ENCODE measurements at regions not wholly inside any gene's neighbourhood (a gene's known extent, or its start where the extent isn't known, plus 50 kb on each side); places are given as distances from the start of the nearest gene placed in this dataset.

DNA sequence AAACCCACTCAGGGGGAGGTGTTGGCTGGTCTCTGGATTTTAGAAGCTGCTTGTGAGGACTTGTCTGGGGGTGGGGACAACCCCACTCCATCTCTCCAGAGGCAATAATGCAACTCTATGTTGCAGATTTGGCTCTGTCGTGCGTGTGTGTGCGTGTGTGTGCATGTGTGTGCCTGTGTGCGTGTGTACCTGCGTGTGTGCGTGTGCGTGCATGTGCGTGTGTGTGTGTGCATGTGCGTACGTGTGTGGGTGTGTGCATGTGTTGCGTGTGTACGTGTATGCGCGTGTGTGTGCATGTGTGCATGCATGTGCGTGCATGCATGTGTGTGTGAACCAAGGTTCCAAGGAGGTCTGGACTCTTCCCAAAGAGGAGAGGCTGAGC lies 120.4 kb upstream of the LHX1 start:
- H3K4me1 ChIP-seq (ENCODE audit: insufficient read depth, low read length), result peaks cover 16% of the 10 kb centered on the region
- no peak overlapping the region for H3K9ac ChIP-seq (ENCODE audit: low read depth, low read length)
- no peaks in the 10 kb centered on the region for H3K9me3 ChIP-seq (ENCODE audit: control insufficient read depth, insufficient read depth, low read length)
- no peaks in the 10 kb centered on the region for H3K36me3 ChIP-seq (ENCODE audit: insufficient read depth, low read length)

DNA sequence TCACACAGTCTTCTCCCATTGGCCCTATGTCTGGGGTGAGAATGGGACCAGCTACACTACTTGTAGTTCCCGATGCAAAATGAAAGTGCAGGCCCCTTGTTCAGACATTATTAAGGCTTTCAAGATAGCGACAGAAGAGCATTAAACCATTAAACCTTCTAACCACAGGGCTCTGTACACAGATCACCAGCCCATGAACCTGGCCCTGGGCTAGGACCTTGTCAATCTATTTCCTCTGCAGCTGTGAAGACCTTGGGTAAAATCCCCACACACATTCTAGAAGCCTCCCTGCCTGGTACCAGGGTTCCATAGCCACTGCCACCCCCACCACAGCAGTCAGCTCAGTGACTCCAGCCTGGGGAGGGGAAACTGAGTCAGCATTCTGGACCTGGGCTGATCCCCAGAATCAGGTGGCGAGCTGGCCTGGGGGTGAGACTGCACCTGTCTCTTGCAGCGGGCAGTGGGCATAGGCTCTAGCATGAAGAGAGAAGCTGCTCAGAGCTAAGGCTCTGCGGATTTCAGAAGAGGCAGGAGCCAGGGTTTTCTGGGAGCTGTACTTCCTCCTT lies 119.7 kb upstream of the LHX1 start:
- Histone ChIP-seq H3K4me1 (ENCODE audit: insufficient read depth, low read length) (peaks cover 13% of the 10 kb centered on the region), H3K36me3 (ENCODE audit: insufficient read depth, low read length) (no peaks in the 10 kb centered on the region), H3K9ac (ENCODE audit: low read depth, low read length) (no peak overlapping the region), H3K9me3 (ENCODE audit: control insufficient read depth, insufficient read depth, low read length) (no peaks in the 10 kb centered on the region)

- no peaks in the 10 kb centered on the region for H3K36me3 ChIP-seq (ENCODE audit: insufficient read depth, low read length)
- no peak overlapping the region for H3K9ac ChIP-seq (ENCODE audit: low read depth, low read length)
- H3K4me1 ChIP-seq (ENCODE audit: insufficient read depth, low read length), result peaks cover 10% of the 10 kb centered on the region
- no peaks in the 10 kb centered on the region for H3K9me3 ChIP-seq (ENCODE audit: control insufficient read depth, insufficient read depth, low read length)
Observed at GRCh38 chr17:36818134-36818825, 119.0 kb upstream of the LHX1 start.

DNA sequence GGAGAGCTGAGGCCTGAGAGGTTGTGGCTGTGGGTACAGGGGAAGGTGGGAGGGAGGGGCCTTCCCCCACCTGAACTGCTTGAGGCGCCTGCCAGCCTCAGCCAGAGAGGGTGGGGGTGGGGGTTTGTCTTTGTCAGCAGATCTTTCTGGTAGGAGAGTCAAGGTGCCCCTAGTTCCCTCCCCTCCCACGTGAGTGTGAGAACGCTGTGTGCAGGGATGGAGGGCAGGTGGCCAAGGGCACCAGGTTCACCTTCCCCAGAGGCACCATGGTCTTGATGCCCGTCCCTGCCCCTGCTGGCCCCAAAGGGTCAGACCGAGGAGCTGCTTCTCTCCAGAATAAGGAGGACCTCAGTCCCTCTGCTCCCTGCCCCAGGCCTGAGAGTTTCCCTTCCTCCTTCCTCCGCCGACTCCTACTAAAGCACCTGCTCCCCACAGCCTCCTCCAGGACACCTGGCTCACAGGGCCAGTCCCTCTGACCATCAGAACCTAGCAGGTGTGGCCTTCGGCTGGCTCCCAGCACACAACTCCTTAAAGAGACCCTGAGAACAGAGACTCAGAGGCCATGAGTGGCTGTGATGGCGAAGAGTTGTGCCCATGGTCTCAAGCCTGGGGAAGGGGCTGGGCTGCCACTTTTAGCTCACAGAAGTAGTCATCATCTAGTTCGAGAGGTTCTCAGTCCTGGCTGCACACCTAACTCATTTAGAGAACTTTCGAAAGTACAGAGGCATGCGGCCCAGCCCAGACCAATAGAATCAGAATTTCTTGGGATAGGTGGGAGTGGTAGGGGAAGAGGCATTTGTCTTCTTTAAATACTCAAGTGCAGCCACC lies 113.2 kb upstream of the LHX1 start:
- H3K9ac ChIP-seq (ENCODE audit: low read depth, low read length), result no peak overlapping the region
- H3K36me3 ChIP-seq (ENCODE audit: insufficient read depth, low read length), result no peaks in the 10 kb centered on the region

GRCh38 chr17:36824678-36825101 lies 112.6 kb upstream of the LHX1 start:
- no peak overlapping the region for H3K9ac ChIP-seq (ENCODE audit: low read depth, low read length)
- H3K4me1 ChIP-seq (ENCODE audit: insufficient read depth, low read length), result 0 out of 2 replicates have a peak, but pooled peaks cover 7% of the 10 kb centered on the region
- no peaks in the 10 kb centered on the region for H3K36me3 ChIP-seq (ENCODE audit: insufficient read depth, low read length)
- no peaks in the 10 kb centered on the region for H3K9me3 ChIP-seq (ENCODE audit: control insufficient read depth, insufficient read depth, low read length)

More for the DNA sequence above, 113.2 kb upstream of the LHX1 start:
- Histone ChIP-seq H3K4me1 (ENCODE audit: insufficient read depth, low read length) (0 out of 2 replicates have a peak, but pooled peaks cover 7% of the 10 kb centered on the region), H3K9me3 (ENCODE audit: control insufficient read depth, insufficient read depth, low read length) (no peaks in the 10 kb centered on the region)

- no peaks in the 10 kb centered on the region for H3K9me3 ChIP-seq (ENCODE audit: control insufficient read depth, insufficient read depth, low read length)
- 0 out of 2 replicates have a peak, but pooled peaks cover 7% of the 10 kb centered on the region for H3K4me1 ChIP-seq (ENCODE audit: insufficient read depth, low read length)
- H3K9ac ChIP-seq (ENCODE audit: low read depth, low read length), result no peak overlapping the region
- H3K36me3 ChIP-seq (ENCODE audit: insufficient read depth, low read length), result no peaks in the 10 kb centered on the region
Observed at GRCh38 chr17:36825113-36825512, 112.2 kb upstream of the LHX1 start.

DNA sequence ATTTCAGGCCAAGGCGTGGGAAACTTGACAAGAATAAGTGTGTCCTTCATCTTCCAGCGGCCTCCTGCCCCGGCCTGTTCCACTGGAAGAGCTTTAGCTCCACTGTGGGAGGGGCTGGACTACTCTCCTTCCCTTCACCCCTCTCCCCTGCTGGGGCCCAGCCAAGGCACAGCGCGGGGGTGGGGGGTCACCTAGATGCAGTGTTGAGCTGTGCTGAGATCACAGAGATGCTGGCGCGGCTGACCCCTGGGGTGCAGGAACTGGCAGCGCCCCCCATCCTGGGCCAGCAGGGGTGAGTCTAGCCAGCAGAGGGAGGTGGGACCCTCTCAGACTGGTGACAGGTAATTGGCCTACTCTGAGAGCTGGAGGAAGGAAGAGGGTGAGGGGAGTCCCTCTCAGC lies 111.8 kb upstream of the LHX1 start:
- Histone ChIP-seq H3K9me3 (ENCODE audit: control insufficient read depth, insufficient read depth, low read length) (no peaks in the 10 kb centered on the region), H3K9ac (ENCODE audit: low read depth, low read length) (no peak overlapping the region), H3K36me3 (ENCODE audit: insufficient read depth, low read length) (no peaks in the 10 kb centered on the region), H3K4me1 (ENCODE audit: insufficient read depth, low read length) (0 out of 2 replicates have a peak, but pooled peaks cover 7% of the 10 kb centered on the region)

DNA sequence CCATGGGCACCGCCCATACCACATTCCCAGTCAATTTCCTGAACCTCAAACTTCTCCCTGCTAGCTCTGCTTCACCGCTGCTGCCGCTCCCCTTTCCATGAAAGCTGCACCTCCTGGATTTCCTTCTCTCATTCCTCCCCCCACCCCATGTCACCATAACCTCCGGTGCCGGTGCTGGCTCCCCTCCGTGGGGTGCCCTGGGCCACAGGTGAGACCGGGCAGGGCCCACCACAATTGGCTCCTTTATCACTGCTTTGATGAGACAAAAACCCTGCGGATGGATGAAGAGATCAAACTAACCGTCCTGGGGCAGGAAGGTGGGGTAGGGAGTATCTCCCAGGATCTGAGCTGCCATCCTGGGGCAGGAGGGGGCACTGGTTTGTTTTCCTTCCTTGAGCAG lies 111.3 kb upstream of the LHX1 start:
- no peaks in the 10 kb centered on the region for H3K9me3 ChIP-seq (ENCODE audit: control insufficient read depth, insufficient read depth, low read length)
- 0 out of 2 replicates have a peak, but pooled peaks cover 7% of the 10 kb centered on the region for H3K4me1 ChIP-seq (ENCODE audit: insufficient read depth, low read length)
- H3K9ac ChIP-seq (ENCODE audit: low read depth, low read length), result no peak overlapping the region
- H3K36me3 ChIP-seq (ENCODE audit: insufficient read depth, low read length), result no peaks in the 10 kb centered on the region

- Histone ChIP-seq H3K4me1 (ENCODE audit: insufficient read depth, low read length) (0 out of 2 replicates have a peak, but pooled peaks cover 7% of the 10 kb centered on the region), H3K9me3 (ENCODE audit: control insufficient read depth, insufficient read depth, low read length) (no peaks in the 10 kb centered on the region), H3K9ac (ENCODE audit: low read depth, low read length) (no peak overlapping the region; the same call in 1 of the 2 replicates), H3K36me3 (ENCODE audit: insufficient read depth, low read length) (no peaks in the 10 kb centered on the region)
Observed at GRCh38 chr17:36827081-36827480, 110.2 kb upstream of the LHX1 start.

DNA sequence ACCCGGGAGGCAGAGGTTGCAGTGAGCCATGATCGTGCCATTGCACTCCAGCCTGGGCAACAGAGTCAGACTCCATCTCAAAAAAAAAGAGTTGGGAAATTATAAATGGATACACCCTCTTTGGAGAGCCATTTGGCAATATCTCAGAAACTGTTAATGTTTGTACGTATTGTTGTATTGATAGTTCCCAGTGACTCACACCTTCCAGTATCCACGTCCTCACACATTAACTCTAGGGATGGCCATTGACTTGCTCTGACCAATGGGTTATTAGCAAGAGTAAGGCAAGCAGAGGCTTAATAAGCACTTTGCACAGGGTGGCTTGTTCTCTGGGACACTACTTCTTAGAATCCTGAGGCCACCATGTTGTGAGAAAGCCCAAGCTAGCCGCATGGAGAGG lies 107.6 kb upstream of the LHX1 start:
- Histone ChIP-seq H3K9me3 (ENCODE audit: control insufficient read depth, insufficient read depth, low read length) (no peaks in the 10 kb centered on the region), H3K9ac (ENCODE audit: low read depth, low read length) (no peak overlapping the region), H3K36me3 (ENCODE audit: insufficient read depth, low read length) (no peaks in the 10 kb centered on the region), H3K4me1 (ENCODE audit: insufficient read depth, low read length) (0 out of 2 replicates have a peak, but pooled peaks cover 7% of the 10 kb centered on the region)

DNA sequence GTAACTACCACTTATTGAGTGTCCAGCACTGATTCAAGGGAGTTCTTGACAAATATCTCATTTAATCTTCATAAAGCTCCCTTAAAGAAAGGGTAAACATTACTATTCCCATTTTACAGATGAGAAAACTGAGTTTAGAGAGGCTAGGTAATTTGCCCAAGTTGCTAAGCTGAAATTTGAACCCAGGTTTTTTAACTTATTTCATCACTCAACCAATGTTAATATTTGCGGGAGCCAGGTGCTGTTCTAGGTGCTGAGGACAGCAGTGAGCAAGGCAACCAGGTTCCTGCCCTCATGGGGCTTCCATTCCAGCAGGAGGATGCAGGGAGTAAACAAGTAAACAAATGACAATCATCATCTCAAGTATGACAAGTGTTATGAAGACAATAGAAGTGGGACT lies 104.0 kb upstream of the LHX1 start:
- Histone ChIP-seq H3K36me3 (ENCODE audit: insufficient read depth, low read length) (no peaks in the 10 kb centered on the region), H3K9ac (ENCODE audit: low read depth, low read length) (no peak overlapping the region), H3K4me1 (ENCODE audit: insufficient read depth, low read length) (peaks cover 6% of the 10 kb centered on the region; the same call in 1 of the 2 replicates), H3K9me3 (ENCODE audit: control insufficient read depth, insufficient read depth, low read length) (no peaks in the 10 kb centered on the region)

DNA sequence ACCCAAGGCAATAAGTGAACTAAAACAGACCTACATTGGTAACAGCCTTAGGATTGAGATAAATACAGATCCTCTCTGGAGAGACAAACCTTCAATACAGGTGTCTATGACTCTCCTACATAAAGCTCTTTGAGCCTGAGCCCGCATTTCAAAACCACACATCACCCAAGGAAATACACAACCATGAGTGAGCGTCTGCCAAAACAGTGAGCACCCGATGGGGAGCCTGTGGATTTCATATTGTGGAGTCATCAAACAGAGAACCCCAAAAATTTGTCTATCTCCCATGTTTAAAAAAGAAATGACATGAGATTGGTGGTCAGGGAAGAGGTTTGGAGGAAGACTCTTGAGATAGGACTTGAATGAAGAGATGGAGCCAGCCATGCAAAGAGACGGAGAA lies 102.2 kb upstream of the LHX1 start:
- Histone ChIP-seq H3K9me3 (ENCODE audit: control insufficient read depth, insufficient read depth, low read length) (no peaks in the 10 kb centered on the region), H3K9ac (ENCODE audit: low read depth, low read length) (no peak overlapping the region), H3K36me3 (ENCODE audit: insufficient read depth, low read length) (no peaks in the 10 kb centered on the region), H3K4me1 (ENCODE audit: insufficient read depth, low read length) (peaks cover 6% of the 10 kb centered on the region; the same call in 1 of the 2 replicates)

DNA sequence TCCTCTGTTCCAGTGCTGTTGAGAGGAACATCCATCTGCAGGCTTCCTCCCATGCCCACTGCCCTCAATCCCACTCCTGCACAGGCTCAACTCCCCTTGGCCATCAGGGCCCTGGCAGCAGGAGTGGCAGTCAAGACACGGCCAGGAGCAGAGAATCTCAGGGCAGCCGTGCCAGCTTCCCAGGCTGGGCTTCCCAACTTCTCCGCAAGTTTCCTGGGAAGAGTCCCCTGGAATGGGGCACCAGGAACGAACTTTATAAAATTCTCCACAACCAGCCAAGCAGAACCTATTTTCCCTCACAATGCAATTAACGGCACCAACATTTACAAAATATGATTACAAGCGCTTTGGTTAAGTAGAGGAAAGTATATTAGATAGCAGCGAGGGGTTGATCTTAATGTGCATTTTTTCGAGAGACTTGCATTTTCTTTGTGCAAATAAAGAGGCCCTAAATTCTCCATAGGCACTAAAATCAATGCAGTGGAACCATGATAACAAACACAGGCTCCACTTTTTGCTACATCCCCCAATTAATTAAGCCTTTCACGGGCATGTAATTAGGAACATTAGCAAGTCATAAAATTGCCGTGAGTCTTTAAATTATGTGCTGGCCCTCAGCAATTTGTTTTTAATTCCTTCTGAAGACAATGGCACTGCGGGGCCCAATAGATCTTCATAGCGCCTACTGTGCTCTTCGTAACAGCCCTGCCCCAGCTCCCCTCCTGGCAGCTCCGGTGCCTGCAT lies 99.9 kb upstream of the LHX1 start:
- Histone ChIP-seq H3K9ac (ENCODE audit: low read depth, low read length) (no peak overlapping the region), H3K36me3 (ENCODE audit: insufficient read depth, low read length) (no peaks in the 10 kb centered on the region), H3K9me3 (ENCODE audit: control insufficient read depth, insufficient read depth, low read length) (peaks cover 3% of the 10 kb centered on the region; the same call in 1 of the 2 replicates), H3K4me1 (ENCODE audit: insufficient read depth, low read length) (peaks cover 6% of the 10 kb centered on the region; the same call in 1 of the 2 replicates)

- H3K9me3 ChIP-seq (ENCODE audit: control insufficient read depth, insufficient read depth, low read length), result peaks cover 3% of the 10 kb centered on the region; the same call in 1 of the 2 replicates
- no peak overlapping the region for H3K9ac ChIP-seq (ENCODE audit: low read depth, low read length)
- peaks cover 6% of the 10 kb centered on the region; the same call in 1 of the 2 replicates for H3K4me1 ChIP-seq (ENCODE audit: insufficient read depth, low read length)
- no peaks in the 10 kb centered on the region for H3K36me3 ChIP-seq (ENCODE audit: insufficient read depth, low read length)
Observed at GRCh38 chr17:36837939-36838272, 99.4 kb upstream of the LHX1 start.
